Choroid plexus epithelial cell (primary cell): ENCODE measurements at regions not wholly inside any gene's neighbourhood (a gene's known extent, or its start where the extent isn't known, plus 50 kb on each side); places are given as distances from the start of the nearest gene placed in this dataset.
"Not testable (repeated sequence)": the region's sequence is repeated elsewhere in the genome, so short reads cannot be mapped to it uniquely, and the experiment has no call there.

Source experiments
- DNase-seq: peaks from one replicate; pipeline ENCODE4 v3.0.0-alpha.2; 2010; ENCODE audit warnings: low read depth
- H3K4me3 ChIP-seq: 2 replicates; pipeline ENCODE4 v1.5.1; 2011; ENCODE audit warnings: low read depth, mild to moderate bottlenecking, control low read depth, low read length, moderate library complexity
- TF ChIP-seq, protein P1 (sequence below): conservative IDR thresholded peaks from 2 replicates; pipeline ENCODE4 v1.5.1; 2011; ENCODE audit warnings: low read depth, mild to moderate bottlenecking, control low read depth, inconsistent platforms, low read length, moderate library complexity

DNA sequence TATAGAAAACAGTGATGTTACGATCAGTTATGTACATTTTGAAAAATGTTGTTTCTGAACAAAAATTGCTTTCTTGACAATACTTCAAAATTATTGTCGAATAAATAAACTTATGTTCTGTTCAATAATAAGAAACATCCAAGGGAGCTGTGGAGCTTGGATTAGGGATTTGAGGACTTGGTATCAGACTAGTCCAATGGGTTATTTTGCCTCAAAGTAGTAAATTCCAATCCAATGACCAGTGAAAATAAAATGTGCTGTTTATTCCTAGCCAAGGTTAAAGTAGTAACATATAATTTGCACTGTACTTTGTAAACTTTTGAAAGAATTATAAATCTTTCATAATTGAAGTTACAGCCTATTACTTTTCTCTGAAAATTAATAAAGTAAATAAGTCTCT lies 79.1 kb upstream of the IVNS1ABP start:
- DNase-seq, result no peak
- H3K4me3 ChIP-seq, result no peak overlapping the region
- TF ChIP-seq, protein P1, sequence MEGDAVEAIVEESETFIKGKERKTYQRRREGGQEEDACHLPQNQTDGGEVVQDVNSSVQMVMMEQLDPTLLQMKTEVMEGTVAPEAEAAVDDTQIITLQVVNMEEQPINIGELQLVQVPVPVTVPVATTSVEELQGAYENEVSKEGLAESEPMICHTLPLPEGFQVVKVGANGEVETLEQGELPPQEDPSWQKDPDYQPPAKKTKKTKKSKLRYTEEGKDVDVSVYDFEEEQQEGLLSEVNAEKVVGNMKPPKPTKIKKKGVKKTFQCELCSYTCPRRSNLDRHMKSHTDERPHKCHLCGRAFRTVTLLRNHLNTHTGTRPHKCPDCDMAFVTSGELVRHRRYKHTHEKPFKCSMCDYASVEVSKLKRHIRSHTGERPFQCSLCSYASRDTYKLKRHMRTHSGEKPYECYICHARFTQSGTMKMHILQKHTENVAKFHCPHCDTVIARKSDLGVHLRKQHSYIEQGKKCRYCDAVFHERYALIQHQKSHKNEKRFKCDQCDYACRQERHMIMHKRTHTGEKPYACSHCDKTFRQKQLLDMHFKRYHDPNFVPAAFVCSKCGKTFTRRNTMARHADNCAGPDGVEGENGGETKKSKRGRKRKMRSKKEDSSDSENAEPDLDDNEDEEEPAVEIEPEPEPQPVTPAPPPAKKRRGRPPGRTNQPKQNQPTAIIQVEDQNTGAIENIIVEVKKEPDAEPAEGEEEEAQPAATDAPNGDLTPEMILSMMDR, result no peak

DNA sequence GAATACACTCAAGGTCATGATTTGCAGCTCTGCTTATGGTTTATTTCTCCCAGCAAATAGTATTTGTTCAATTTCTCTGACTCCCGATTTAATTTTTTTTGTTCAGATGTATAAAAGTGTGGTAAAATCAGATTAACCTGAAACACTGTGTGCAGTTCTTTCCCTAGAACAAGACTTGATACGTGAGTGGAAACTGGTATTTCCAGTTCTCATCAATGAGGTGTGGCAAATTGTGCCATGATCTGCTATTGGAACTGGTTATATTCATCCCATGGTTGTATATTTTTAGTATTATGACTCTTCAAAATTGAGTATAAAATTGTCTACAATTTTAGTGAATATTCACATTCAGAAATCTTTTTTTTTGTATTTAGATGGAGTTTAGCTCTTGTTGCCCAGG lies 76.8 kb upstream of the IVNS1ABP start:
- DNase-seq, result no peak
- TF ChIP-seq, protein P1, result no peak
- H3K4me3 ChIP-seq, result no peak overlapping the region

DNA sequence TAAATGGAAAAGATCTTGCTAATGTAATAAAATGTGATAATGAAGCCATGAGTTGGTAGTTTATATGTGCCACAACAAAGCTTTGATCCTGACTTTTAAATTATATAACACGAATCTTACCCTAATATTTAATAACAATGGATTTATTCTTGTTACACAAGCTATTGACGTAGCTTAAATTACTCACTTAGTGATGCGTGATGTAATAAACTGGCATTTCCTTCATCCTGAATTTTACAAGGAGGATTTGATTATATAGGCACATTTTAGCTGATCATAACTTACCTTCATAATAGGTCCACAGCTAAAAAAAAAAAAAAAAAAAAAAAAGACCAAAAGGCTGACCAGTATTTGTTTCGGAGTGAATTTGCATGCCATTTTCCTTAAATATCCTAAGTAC lies 76.2 kb upstream of the IVNS1ABP start:
- no peak overlapping the region for H3K4me3 ChIP-seq
- DNase-seq, result no peak
- TF ChIP-seq, protein P1, result no peak

DNA sequence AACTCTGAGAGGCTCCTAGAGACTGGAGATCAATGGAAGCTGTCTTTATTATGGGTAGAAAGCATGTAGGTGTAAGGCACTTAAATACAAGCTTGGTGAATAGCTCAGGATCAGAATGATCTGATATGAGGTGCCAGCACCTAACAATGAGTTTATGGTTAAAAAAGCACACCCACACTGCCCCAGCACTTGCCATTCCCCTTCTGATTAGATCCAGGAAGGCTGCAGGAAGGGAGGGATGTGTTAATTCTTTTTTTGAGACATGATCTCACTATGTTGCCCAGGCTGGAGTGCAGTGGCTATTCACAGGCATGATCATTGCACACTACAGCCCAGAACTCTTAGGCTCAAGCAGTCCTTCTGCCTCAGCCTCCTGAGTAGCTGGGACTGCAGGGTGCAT lies 71.8 kb upstream of the IVNS1ABP start:
- TF ChIP-seq, protein P1, result no peak
- no peak for DNase-seq
- H3K4me3 ChIP-seq, result no peak overlapping the region

DNA sequence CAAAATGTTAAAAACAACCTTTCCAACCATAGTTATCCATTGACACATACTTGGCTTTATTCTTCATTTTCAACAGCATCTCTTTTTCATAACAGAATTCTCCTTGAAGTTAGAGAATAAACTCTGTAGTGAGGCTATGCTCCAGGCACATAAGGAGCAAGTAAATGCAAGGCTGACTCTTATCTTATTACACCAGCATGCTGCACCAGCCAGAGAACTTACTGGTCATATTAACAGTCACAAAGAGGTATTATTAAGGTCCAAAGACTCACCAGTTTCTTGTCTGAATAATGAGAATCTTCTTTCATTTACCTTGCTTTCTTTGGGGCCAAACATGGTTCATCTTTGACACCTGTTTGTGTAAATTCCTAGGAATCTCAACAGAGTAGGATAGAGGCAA lies 71.3 kb upstream of the IVNS1ABP start:
- TF ChIP-seq, protein P1, result no peak
- no peak for DNase-seq
- H3K4me3 ChIP-seq, result no peak overlapping the region

DNA sequence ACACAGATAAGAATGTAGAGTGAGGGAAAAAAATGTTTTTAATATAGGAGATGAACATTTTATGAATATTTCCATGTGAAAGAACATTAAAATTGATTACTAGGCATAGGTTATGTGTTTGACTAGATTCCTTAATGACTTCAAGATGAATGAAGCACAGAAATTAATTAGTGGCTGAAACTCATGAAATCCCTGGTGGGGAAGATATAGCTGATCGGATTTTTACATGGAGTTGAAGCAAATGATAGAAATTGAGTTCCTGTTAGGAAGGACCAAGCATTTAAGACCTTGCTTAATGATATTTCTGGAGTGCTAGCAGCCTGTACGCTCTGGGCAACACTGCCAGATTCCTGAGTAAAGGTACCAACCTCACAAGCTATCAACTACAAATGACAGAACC lies 68.9 kb upstream of the IVNS1ABP start:
- no peak for DNase-seq
- H3K4me3 ChIP-seq, result no peak overlapping the region
- TF ChIP-seq, protein P1, result no peak

DNA sequence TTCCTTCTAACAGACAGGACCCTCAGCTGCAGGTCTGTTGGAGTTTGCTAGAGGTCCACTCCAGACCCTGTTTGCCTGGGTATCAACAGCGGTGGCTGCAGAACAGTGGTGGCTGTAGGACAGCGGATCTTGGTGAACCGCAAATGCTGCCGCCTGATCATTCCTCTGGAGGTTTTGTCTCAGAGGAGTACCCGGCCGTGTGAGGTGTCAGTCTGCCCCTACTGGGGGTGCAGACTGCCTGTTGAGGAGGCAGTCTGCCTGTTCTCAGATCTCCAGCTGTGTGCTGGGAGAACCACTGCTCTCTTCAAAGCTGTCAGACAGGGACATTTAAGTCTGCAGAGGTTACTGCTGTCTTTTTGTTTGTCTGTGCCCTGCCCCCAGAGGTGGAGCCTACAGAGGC lies 66.8 kb upstream of the IVNS1ABP start:
- not testable (repeated sequence) for DNase-seq, H3K4me3 ChIP-seq

DNA sequence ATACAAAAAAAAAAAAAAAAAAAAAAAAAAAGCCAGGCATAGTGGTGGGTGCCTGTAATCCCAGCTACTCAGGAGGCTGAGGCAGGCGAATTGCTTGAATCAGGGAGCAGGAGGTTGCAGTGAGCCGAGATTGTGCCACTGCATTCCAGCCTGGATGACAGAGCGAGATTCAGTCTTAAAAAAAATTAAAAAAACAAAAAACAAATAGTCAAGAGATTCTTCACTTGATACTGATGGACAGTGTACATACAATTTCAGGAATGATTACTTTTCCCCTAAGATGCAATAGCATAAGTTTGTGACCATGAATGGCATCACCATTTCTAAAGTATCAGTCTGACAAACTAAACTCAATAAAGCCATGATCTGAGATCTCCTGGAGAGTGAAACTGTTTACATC lies 60.8 kb upstream of the IVNS1ABP start:
- no peak overlapping the region for H3K4me3 ChIP-seq
- no peak for DNase-seq

More for the DNA sequence above, 60.8 kb upstream of the IVNS1ABP start:
- TF ChIP-seq, protein P1, result no peak
